GM12873 (cell line): ENCODE measurements at regions not wholly inside any gene's neighbourhood (a gene's known extent, or its start where the extent isn't known, plus 50 kb on each side); places are given as distances from the start of the nearest gene placed in this dataset.

Experiments
- TF ChIP-seq, protein P1 (sequence below): IDR thresholded peaks from 2 replicates; pipeline ENCODE4 v1.5.1; 2012; ENCODE audit warnings: low read depth, mild to moderate bottlenecking, moderate library complexity, low read length, control low read depth; ENCODE audit not compliant: insufficient read depth; ENCODE audit errors: missing control alignments

DNA sequence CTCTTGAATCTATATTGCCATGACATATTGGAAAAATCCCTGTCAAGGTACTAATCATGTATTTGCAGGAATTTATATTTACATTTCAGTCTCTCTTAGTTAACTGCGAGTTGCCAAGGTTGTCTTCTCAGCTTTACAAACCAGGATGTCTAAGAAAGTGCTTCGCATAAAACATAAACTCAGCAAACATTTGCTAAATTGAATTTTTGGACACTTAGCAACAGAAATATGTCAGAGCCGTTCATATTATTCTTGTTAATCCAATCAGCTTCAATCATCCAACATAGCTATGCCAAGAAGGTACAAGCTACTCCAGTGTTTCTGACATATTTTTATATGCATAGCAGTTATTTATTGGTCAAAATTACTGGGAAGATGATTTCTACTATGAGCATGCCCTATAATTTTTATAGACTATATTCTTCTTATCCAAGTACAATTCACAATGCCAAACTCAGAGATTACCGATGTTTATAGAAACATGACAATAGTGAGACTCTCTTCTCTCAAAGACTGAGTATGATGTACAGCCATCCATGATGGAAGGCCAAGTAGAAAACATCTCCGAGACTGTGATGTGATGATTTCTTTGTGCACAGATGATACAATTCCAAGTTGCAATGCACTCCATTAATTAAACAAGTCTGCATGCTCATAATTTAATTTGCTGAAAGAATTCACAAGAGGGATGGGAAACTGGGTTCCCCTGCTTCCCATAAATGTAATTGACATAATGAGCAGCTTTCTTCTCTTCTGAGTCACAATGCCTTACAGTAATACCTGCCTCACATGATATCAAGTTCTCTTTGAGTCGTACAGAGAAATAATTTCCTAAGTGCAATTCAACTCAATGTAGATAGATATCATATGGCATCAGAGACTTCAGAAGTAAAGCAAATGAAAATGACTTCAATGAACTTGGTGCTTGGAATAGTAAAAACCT lies 776.3 kb downstream of the EFNB2 start:
- TF ChIP-seq, protein P1, sequence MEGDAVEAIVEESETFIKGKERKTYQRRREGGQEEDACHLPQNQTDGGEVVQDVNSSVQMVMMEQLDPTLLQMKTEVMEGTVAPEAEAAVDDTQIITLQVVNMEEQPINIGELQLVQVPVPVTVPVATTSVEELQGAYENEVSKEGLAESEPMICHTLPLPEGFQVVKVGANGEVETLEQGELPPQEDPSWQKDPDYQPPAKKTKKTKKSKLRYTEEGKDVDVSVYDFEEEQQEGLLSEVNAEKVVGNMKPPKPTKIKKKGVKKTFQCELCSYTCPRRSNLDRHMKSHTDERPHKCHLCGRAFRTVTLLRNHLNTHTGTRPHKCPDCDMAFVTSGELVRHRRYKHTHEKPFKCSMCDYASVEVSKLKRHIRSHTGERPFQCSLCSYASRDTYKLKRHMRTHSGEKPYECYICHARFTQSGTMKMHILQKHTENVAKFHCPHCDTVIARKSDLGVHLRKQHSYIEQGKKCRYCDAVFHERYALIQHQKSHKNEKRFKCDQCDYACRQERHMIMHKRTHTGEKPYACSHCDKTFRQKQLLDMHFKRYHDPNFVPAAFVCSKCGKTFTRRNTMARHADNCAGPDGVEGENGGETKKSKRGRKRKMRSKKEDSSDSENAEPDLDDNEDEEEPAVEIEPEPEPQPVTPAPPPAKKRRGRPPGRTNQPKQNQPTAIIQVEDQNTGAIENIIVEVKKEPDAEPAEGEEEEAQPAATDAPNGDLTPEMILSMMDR: no peak

DNA sequence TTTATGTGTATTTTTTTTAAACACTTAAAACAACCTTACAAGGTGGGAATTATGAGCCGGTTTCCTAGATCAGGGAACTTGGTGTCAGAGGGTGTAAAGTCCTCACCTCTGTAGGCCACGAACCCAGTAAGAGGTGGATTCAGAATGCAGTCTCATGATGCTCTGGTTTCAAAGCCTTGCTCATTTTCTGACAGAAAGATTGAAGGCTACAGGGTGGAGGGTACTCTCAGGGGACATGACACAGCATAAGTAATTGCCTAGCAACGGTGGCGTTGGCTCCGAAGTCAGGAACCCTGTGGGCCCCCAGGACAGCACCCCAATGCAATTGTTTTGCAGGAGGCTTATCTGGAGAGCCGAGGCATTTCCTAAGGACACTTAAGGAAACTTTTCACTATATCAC lies 794.7 kb downstream of the EFNB2 start:
- TF ChIP-seq, protein P1: no peak

DNA sequence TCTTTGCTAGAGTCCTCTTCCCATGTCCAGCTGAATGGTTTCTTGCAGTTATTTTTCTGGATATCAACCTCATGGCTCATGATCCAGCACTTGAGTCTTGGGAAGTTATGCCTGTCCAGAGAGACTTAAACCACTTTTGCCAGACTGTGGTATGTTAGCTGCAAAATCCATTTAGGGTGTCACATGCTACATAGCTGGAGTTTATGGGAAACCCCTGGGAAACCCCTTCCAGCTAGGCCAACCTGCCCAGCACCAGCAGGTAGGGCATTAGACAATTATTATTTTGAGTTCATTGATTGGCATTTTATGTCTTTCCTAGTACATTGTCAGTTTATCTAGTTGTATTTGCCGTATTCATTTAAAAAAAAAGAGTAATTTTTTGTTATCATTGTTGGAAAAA lies 797.8 kb downstream of the EFNB2 start:
- TF ChIP-seq, protein P1: no peak

DNA sequence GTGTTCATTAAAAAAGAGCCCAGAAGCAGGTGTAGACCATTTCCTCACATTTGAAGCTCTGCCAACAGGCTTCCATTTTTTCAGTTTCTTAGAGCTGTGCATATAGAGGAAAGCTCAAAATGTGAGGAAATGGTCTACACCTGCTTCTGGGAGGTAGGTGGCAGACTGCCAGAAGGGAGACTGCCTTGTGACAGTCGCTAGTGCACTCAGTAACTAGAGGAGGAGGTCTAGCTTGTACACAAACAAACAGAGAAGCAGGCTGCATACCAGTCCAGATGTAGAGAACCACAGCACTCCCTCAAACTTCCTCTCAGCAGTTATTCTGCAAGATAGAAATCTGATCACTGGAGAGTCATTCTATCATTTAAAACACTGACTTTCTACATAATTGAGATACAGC lies 800.2 kb downstream of the EFNB2 start:
- TF ChIP-seq, protein P1: no peak

DNA sequence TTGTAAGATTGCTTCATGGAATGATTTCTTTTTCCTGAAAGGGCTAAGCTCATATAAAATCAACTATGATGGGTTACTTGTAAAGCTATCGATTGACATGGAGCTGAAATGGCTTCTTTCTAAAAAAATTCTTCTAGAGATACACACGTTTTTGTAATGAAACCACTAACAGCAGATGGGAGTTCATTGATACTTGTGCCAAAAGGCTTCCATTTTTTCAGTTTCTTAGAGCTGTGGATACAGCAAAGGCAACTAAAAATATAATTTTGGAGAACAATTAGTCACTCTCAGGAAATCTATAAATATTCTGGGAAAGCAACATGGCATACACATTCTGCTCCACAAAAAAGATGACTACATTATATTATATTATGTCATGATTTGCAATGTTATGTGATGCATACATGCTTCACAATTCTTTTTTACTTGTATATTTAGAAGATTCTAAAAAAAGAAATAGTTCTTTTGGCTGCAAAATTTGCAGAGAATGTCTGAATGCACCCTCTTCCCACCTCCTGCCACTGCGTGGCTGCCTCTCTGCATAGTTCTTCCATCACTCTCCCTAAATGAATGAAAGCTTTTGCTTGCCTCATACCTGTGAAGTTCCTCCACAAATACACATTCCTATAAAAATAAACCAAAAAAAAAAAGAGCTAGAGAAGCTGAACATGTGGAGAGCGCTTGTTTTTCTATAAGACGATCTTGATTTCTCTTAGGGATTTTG lies 802.5 kb downstream of the EFNB2 start:
- TF ChIP-seq, protein P1: no peak

DNA sequence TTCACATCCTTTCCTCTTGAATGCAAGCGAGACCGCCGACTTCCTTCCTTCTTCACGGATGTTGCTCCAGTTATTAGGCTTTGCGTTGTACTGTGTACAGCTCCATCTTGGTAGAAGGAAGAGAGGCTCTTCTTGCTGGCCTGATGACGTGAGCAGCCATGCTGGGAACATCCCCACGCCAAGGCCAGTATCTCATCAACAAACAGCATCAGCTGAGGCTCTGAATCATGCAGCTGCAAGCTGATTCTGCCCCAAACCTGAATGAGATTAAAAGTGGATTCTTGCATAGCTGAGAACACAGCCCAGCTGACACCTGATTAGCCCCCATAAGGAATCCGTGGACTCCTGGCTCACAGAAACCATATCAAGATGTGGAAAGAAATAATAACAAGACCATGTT lies 809.6 kb downstream of the EFNB2 start:
- TF ChIP-seq, protein P1: no peak

DNA sequence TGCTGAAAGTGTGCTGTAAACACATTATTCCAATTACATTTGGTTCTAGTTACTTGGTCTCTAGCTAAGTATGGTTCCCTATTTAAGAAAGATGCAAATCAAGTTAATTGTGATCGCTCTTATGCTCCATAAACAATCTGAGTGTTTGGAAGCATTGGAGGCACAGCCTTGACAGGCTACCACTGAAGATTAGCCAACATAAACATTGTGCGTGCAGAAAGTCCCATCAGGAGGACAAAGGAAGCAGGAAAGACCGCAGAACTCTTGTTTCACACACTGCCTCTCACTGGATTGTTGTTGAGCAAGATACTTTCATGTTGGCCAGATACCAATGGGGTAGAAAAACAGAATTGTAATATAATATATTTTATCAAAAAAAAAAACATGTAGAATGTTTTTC lies 814.4 kb downstream of the EFNB2 start:
- TF ChIP-seq, protein P1: no peak
